ENCODE measurements at regions not wholly inside any gene's neighbourhood (a gene's known extent, or its start where the extent isn't known, plus 50 kb on each side); places are given as distances from the start of the nearest gene placed in this dataset.

DNA sequence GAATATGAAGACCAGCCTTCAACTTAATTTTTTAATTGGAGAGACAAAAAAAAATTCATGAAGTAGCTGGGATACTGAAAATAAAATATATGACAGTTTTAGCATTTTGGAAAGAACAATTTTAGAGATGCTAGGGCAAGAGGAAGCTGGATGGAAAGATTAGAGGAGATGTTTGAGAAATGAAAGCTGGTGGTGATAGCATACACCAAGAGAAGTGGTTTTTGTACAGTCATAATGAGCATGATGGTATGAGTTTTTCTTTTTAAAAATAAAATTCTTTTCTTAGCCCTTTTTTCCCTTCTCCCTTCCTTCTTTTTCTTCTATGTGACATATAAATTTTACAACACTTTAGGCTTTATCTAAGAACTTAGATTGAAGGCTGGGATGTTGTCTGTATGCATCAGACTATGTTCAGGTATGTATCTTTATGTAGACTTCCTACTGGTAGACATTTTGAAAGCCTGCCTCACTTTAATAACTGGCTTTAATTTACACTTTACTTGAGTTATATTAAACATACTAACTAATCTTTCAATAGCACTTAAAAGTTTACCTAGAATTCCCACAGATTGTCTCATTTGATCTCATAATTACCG lies 522.5 kb downstream of the TLE4 start:
- intact Hi-C loops (cut with DNase I): no loop called here
- Histone ChIP-seq H3K27me3 (no peaks in the 10 kb centered on the region), H3K4me1 (no peaks in the 10 kb centered on the region), H3K4me3 (no peak overlapping the region), H3K36me3 (no peaks in the 10 kb centered on the region), H3K27ac (no peak overlapping the region), H3K9me3 (no peaks in the 10 kb centered on the region)
- no peak for DNase-seq
- TF ChIP-seq, protein P1, sequence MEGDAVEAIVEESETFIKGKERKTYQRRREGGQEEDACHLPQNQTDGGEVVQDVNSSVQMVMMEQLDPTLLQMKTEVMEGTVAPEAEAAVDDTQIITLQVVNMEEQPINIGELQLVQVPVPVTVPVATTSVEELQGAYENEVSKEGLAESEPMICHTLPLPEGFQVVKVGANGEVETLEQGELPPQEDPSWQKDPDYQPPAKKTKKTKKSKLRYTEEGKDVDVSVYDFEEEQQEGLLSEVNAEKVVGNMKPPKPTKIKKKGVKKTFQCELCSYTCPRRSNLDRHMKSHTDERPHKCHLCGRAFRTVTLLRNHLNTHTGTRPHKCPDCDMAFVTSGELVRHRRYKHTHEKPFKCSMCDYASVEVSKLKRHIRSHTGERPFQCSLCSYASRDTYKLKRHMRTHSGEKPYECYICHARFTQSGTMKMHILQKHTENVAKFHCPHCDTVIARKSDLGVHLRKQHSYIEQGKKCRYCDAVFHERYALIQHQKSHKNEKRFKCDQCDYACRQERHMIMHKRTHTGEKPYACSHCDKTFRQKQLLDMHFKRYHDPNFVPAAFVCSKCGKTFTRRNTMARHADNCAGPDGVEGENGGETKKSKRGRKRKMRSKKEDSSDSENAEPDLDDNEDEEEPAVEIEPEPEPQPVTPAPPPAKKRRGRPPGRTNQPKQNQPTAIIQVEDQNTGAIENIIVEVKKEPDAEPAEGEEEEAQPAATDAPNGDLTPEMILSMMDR (IDR thresholded peaks at IDR 0.05): no peak
- ATAC-seq: no peak

DNA sequence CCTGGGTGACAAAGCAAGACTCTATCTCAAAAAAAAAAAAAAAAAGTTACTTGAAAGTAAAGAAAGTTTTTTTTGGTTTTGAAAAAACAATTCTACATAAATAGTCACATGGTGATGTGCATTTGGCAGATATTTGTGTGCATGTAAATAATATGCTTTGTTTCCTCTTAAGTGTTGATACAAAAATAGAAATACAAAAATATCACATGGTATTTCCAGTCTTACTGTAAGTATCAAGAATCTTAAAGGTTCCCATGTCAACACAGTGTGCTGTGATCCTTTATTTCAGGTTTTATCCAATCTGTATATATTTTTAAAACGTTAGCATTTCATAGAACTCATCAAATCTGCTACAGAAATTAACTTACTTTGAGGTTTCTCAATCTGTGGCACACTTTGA lies 521.9 kb downstream of the TLE4 start:
- DNase-seq: no peak
- Histone ChIP-seq H3K4me3 (no peak overlapping the region), H3K27me3 (no peaks in the 10 kb centered on the region), H3K4me1 (no peaks in the 10 kb centered on the region), H3K36me3 (no peaks in the 10 kb centered on the region), H3K27ac (no peak overlapping the region), H3K9me3 (no peaks in the 10 kb centered on the region)
- intact Hi-C loops (cut with DNase I): no loop called here
- TF ChIP-seq, protein P1 (IDR thresholded peaks at IDR 0.05): no peak
- ATAC-seq: no peak

DNA sequence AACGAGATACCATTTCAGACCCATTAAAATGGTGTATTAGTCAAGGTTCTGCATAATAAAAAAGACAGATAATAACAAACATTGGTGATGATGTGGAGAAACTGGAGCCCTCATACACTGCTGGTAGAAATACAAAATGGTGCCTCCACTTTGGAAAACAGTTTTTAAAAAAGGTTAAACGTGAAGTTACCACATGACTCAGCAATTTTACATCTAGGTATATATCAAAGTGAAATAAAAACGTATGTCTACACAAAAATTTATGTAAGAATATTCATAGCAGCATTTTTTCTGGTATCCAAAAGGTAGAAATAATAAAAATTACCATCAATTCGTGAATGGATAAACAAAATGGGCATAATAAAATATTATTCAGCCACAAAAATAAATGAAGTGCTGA lies 519.8 kb downstream of the TLE4 start:
- Histone ChIP-seq H3K27ac (no peak overlapping the region), H3K27me3 (no peaks in the 10 kb centered on the region), H3K36me3 (no peaks in the 10 kb centered on the region), H3K4me1 (no peaks in the 10 kb centered on the region), H3K9me3 (no peaks in the 10 kb centered on the region), H3K4me3 (no peak overlapping the region)
- no peak for ATAC-seq
- intact Hi-C loops (cut with DNase I): no loop called here
- TF ChIP-seq, protein P1 (IDR thresholded peaks at IDR 0.05): no peak
- DNase-seq: no peak

DNA sequence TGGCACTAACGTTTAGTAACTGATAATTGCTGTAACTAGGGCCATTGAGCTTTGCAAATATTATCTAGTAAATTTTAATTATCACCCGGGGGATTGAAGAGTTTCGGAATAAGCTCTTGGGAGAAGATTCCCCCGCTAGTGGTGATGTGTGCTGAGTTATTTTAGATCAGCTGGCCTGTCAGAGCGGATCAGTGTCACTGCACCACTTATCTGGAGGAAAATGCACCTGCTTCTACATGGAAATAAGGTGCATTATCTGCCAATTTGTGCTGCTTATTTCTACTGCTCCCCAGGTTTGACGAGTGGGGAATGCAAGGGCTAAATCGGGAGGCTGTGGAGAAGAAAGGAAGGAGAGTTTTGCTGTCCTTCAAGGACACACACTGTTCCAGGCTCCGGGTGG lies 518.6 kb downstream of the TLE4 start:
- H3K4me1 ChIP-seq: no peaks in the 10 kb centered on the region
- no peak overlapping the region for H3K27ac ChIP-seq
- no peaks in the 10 kb centered on the region for H3K9me3 ChIP-seq
- intact Hi-C loops (cut with DNase I): no loop called here
- no peaks in the 10 kb centered on the region for H3K36me3 ChIP-seq
- H3K4me3 ChIP-seq: no peak overlapping the region
- ATAC-seq (no peak), DNase-seq (no peak)
- H3K27me3 ChIP-seq: no peaks in the 10 kb centered on the region
- TF ChIP-seq, protein P1 (IDR thresholded peaks at IDR 0.05): no peak

DNA sequence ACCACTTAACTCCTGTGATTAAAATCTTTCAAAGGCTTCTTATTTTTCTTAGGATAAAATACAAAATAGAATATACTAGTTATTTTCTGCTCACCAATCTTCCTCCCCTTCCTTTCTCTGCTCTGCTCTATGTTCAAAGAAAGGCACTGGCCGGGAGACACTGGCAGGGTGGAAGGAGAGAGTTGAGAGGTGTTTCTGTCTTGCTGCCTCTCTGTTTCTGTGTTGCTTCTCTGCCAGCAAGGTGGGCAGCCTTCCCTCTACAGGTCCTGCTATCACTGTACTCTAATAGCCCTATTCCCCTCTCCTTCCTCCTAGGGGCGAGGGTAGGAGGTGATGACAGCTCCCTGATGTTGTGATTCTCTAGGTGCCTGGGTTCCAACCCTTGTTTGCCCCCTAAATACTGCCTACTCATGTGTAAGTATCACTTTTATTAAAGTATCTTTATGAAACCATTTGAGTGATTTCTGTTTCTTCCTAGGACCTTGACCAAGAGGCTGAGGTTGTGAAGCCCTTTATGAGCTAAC lies 515.1 kb downstream of the TLE4 start:
- Histone ChIP-seq H3K27ac (no peak overlapping the region), H3K27me3 (no peaks in the 10 kb centered on the region), H3K4me3 (no peak overlapping the region), H3K4me1 (no peaks in the 10 kb centered on the region), H3K36me3 (no peaks in the 10 kb centered on the region), H3K9me3 (no peaks in the 10 kb centered on the region)
- DNase-seq: no peak
- no peak for ATAC-seq
- intact Hi-C loops (cut with DNase I): no loop called here
- TF ChIP-seq, protein P1 (IDR thresholded peaks at IDR 0.05): no peak

Data from left lung (tissue), 4 donors.